GM18867 (cell line): ENCODE measurements at regions not wholly inside any gene's neighbourhood (a gene's known extent, or its start where the extent isn't known, plus 50 kb on each side); places are given as distances from the start of the nearest gene placed in this dataset.

Source experiments
- ATAC-seq: cut with Tn5 transposase; IDR thresholded peaks from one replicate; pipeline ENCODE4 v1.9.1; 2021; ENCODE audit warnings: mild to moderate bottlenecking, moderate library complexity; ENCODE audit not compliant: unreplicated experiment

DNA sequence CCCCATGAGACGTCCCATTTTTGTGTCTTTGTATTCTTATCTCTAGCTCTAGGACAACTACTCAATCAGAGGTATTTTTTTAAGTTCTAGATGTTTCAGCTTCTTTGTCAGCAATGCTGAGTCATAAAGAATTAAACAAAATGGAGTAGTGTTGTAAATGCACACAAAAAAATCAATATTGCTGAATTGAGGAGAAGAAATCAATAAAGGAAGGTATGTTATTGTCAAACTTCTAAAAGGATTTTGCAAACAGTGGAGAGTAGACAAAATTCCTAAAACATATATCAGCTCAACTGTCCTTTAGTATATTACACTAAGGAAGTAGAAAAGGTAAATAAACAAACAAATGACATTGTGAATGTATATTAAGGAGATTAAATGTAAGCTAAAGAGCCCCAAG, 726.1 kb upstream of the NRXN1 start:
- ATAC-seq, result no peak

DNA sequence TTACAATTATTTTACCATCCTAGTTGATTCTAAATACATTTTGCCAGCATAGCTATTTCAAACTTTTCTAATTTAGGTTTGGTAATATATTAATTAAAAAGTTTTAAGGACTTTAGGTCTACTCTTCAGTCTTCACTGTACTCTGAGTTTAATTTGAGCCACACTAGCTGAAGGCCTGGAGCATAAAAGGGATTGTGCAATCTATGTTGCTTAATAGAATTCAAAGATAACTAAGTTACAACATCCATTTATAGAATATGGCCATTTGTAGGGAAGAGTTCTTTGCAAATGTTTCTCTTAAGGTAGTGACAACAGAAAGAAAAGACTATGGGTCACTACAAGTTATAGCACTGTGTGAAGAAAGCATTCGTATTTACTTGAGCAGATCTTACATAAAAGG, 702.2 kb upstream of the NRXN1 start:
- ATAC-seq, result no peak

DNA sequence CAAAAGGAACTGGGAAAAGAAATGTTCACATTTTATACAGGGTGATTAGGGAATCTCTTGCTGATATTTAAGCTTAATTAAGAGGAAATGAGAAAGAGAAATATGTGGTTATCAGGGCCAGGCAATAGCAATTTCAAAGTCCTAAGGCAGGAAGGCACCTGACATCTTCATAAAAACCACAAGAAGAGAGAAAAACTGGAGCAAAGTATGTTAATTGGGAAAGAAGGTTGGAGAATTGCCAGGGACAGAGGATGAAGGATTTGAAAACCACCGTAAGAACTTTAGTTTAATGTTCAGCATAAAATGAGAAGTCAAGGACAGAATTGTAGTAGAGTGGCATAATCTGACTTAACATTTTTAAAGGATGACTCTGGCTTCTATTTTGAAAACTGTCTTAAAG, 691.8 kb upstream of the NRXN1 start:
- no peak for ATAC-seq

DNA sequence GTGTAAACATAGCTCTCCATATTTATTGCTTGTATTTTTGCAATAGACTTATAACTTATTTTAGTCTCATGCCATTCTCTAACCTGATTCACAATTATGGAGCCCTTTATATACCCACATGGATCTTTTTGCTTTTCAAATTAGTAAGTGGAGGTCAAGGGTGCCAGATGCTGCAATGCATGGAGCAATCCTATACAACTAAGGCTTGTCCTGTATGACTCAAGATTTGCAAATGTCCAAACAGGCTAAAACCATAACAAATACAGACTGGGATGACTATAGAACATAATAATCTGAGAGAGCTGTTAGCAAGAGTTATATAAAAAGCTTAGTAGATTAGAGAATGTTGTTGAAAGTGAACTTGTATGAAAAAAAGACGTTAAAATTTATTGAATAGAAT, 690.4 kb upstream of the NRXN1 start:
- ATAC-seq, result no peak

DNA sequence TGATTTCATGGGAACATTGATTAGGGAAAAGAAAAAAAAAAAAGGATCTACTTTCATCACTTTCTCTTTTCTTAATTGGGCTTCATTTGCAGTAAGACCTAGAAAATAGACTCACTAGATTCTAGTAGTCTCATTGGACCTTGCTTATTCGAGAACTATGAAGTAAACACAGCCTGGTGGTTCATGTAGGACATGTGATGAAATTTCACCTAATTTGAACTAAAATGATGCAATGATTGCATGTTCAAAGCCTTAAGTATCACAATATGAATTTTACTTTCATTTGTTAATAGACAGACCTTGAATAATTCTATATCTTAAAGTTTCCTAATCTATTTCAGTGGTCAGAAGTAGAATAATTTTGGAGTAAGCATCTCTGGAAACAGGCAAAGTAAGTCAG, 688.9 kb upstream of the NRXN1 start:
- no peak for ATAC-seq

DNA sequence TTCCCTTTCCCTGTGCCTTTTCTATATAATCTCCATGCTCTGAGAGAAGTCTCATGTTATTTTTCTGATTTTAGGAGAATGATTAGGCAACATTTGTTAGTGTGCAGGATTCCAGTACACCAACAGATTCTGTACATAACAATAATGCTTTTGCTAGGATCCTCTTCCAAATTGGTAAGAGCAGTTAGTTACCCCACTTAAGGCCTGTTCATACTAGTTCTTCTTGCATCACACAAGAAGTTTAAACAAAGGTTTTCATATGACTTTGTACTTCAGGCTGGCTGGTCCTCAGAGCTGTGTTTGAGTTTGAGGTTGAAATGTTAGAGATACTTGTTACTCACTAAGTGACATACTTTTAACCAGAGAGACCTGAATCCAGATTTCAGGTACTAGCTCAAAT, 686.9 kb upstream of the NRXN1 start:
- no peak for ATAC-seq

DNA sequence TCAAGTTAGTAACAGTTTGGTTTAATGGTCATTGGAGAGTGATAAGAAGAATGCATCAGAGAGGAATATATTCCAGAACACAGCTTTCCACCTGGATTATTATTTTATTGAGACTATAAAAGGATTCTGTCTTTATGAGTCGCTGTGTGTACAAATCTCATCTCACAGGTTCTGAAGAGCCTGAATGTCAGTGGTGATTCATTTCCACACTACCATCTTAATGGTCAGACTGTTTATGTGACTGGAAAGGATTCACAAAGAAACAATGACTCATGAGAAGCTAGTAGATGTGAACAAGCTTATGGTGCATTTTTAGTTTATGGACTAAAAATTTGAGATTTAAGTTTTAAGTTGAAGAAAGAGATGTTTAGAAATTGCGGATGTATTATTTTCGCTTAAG, 685.4 kb upstream of the NRXN1 start:
- no peak for ATAC-seq

DNA sequence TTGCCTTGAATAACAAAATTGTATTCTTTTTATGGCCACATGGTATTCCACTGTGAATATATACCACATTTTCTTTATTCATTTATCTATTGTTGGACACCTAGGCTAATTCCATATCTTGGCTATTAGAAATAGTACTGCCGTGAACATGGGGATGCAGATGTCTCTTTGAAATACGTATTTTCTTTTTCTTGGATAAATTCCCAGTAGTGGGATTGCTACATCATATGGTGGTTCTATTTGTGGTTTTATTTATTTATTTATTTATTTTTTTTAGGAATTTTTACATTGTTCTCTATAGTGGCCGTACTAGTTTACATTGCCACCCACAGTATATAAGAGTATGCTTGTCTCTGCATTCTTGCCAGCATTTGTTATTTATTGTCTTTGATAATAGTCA, 679.8 kb upstream of the NRXN1 start:
- no peak for ATAC-seq

DNA sequence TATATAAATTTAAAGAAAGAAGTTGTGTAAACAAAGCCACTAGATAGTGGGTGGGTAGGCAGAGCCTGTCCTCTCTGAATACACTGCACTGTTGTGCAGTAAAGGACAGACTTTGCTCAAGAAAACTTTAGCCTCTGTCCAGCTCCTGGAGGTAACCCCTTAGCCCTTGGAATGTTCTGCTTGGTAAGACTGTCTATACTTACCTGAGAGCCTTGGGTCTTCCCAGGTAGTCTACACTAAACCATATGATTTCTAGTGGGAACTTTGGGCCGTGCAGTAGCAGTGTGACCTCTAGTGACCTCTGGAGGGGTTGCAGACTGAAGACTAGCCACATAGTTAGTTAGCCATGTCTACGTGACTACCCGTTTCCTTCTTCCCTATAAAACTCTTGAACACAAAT, 678.3 kb upstream of the NRXN1 start:
- ATAC-seq, result peak; percentile 91

DNA sequence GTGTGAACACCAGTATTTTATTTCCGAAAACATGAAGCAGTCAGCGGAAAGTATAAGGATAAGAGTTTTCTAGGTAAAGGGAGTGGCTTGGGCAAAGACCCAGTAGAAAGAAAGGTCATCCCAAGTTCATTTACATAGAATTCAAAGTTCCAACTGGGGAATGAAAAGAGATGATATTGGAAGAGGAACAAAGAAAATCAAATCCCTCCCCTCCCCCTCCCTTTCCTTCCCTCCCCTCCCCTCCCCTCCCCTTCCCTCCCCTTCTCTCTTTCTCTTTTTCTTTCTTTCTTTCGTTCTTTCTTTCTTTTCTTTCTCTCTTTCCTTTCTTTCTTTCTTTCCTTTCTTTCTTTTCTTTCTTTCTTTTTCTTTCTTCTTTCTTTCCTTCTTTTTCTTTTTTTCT, 675.7 kb upstream of the NRXN1 start:
- ATAC-seq, result no peak

DNA sequence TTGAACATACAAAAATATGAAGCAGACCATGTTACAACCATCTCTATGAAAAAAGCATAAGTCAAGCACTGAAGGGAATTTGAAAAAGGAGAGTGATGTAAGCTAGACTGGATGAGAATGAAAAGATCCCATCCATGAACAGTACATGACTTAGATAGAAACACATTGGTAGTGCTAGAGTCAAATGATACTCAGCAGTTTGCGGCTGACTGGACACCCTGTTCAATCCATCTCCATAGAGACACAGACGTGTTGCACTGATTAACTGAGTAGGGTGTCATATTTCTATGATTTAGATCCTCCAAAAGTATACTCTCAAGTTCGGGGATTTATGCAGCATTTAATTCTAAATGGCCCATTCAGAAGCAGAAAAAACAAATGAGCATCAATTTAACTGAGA, 674.3 kb upstream of the NRXN1 start:
- no peak for ATAC-seq

DNA sequence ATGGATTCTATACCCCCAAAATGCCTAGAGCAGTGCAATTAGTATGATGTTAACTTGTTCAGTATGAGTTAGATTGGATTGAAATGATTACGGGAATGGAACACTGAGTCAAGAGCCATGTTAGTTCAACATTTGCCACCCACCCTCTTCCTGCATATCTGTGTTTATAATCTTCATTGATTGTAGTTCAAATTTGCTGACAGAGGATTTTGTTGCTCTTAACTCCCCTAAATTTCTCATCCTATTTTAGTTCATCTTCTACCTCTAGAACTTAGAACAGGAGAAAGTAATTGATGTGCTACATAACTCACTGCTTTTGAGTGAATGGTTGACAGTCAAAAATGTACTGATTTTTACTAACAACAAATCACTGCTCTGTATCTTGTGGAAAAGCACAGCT, 673.5 kb upstream of the NRXN1 start:
- ATAC-seq, result no peak

DNA sequence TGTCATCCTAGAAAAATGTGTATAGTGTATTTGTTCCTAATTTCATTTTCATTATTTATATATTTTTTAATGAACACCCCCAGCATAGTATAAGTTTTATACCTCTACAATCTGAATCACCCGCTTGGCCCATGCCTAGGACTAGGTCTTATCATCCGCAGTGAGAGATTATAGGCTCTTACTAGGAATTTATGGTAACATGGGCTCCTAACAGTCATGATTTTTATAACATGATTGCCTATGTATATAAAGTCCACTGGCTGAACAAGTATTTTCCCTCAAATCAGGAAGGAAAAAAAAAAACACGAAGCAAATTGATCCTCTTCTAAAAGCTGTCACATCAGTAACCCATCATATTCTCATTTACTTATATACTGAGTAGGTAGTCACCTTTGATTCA, 666.1 kb upstream of the NRXN1 start:
- no peak for ATAC-seq

DNA sequence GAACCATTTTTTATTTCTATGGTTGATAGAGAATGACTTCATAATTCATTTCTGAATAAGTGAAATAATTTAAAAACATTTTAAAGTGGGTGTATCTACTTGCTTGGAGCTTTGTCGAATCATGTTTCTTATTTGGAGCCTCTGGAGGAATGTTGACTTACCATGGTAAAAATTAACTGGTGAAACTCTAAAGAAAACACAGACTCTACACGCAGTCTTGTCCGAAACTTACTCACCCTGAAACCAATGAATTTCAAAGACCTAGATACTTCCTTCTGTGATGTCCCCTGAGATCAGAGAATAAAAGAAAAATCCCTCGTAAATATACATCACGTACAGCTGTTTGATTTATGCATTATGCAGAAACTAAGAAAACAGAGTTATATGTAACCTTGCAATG, 665.2 kb upstream of the NRXN1 start:
- peak; percentile 51 for ATAC-seq

DNA sequence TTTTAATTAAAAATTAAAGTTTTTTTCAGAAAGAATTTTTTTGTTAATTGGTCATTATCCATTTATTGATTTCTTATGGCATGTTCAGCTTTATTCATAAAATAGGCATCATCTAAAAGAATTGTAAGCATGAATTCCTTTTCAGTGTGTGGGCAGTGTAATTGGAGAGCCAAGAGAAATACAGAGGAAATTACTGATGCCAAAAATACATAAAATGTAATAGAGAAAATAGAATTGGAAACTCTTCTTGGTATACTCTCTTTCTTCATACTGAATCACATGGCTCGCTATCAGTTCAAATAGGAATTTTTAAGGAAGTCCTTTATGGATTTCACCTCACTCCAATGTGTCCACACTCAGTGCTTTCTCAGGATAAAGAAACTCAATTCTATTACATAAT, 663.6 kb upstream of the NRXN1 start:
- ATAC-seq, result no peak

DNA sequence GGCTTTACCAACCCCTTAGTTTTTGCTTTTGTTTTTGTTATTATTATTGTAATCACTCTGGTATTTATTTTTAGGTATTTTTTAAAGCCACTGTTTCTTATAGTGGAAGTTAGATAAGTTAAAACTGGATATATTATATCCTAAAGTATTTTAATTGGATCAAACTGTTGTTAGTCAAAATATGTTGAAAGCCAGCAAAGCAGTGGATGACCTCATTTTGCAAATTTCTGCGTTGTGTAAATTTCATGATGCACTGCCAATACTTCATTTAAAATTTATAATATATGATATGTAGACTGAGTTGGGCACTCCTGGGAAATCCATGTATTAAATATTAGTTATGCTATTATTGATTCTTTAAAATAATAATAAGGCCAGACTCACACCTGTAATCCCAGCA, 661.7 kb upstream of the NRXN1 start:
- ATAC-seq, result no peak

DNA sequence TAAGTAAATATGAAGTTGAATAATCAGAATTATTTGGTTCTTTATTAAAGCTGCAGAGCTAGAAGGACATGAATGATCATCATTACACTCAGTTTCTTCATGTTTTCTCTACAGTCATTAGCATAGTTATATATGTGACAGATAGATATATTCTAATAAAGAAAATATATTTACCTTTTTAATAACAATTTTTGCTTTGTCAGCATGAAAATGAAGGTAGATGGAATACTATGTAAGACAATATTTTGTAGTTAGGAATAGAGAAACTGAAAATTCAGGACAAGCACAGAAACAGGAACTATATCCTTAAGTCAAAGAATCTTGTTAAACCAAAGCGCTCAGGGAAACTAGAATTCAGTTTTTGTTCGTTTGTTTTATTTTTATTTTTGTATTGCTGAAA, 649.9 kb upstream of the NRXN1 start:
- ATAC-seq, result no peak

DNA sequence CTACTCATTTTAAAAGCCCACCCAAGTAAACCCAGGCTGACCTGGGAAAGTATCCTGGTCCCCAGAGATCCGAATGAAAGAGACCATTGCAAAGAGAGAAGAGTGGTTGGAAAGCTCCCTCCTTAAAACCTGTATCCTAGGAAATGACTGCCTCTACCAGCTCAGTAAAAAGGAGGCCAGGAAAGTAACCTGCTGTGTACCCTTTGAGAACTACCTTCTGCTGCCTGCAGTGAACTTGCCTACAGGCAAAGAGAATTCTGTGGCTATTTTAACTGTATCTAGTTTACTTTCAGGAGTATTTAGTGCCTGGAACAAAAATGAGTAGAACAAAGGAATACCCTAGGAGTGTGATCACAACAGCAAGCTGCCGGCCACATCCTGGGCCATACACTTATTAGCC, 641.7 kb upstream of the NRXN1 start:
- ATAC-seq, result no peak

DNA sequence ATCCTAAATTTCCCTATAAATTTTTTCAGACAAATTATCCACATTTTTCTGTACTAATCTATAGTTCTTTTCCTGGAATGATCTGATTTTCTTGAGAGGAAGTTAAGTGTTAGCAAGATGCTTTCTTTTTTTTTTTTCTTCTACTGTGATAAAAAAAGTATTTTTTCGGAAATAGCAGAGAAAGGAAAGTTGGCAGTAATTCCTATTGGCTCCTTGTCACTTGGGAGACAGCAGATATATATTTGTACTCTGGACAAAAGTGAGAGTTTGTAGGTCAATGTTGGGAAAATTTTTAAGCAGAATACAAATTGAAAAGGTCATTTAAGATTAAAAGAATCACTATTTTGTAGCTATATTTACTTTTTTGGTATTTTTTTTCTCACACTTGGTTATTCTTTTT, 635.7 kb upstream of the NRXN1 start:
- no peak for ATAC-seq

DNA sequence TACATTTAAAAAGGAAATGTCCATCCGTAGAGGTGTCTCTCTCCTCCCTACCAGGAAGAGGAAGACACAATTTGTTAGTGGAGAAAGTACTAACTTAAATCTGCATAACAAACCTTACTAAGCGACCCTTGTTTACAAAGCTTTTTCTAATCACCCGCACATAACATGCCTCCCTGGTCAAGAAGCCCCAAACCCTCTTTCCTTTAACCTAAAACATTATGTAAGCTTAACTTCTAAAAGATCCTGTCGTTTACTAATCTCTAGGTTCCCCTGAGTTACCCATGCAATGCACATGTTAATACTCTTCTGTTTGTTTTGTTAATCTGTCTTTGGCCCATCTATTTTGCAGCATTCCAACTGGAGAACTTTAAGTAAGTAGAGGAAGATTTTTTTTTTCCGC, 630.3 kb upstream of the NRXN1 start:
- ATAC-seq, result no peak

DNA sequence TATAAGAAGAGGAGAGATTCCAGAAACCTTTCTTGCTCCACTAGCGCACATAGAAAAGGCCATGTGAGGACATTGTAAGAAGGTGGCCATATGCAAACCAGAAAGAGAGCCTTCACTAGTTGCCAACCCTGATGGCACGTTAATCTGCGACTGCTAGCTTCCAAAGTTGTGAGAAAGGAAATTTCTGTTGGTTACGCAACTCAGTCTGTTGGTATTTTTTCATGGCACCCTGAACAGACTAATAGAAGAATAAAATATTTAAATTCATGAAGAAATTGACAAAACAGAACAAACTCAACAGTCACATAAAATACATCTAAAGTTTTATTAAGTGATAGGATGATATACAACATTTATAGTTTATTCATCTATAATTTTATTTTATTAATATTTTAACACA, 625.9 kb upstream of the NRXN1 start:
- no peak for ATAC-seq

DNA sequence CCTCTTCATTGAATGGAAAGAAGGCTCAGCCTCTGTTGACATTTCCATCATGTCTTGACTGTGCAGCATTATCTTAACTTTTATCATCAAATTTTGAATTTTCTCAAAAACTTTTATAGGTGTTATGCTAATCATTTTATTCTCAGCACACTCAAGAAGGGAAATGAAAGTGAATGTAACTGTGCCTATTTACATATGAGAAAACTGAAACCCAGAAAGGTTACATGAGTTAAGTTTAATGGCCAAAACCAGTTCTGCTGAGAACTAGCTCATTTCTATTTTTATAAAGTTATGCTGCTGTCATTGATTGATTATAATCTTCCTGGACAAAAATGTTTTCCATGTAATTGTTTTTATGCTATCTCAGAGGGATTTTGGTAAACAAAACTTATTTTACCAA, 618.8 kb upstream of the NRXN1 start:
- peak; percentile 90 for ATAC-seq

DNA sequence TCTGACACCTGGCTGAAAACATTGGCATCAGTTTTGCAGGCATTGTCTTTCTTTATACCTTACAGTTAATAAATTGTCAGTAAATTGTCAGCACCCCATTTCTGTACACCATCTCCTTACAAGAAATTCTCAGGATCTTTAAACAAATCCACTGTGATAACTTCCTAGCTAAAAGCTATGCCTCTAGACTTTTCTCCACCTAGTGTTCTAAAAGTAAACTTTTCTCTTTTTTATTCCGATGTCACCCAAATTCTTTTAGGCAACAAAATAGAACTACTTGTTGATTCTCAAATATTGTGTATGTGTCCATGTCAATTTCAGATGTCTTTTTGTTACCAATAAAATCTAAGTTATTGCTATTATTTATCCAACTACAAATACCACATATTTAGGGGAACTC, 617.4 kb upstream of the NRXN1 start:
- ATAC-seq, result no peak

DNA sequence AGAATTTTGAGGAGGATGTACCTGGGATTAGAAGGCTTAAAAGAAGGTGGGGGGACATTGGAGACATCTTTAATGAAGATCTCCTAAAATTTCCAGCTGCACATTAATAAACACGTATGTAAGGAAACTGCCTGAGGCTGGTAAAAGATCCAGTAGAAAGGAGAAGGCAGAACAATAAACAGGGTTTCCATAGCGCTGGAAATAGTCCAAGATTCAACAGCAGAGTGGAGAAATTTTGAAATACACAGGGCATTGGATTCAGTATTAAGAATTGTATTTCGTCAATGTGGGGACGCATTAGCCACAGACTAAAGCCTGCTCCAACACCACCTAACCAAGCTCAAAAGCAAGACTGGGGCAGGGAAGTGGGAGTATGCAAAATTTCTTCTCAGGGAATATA, 606.9 kb upstream of the NRXN1 start:
- ATAC-seq, result no peak
